ENCODE measurements at regions not wholly inside any gene's neighbourhood (a gene's known extent, or its start where the extent isn't known, plus 50 kb on each side); places are given as distances from the start of the nearest gene placed in this dataset.

DNA sequence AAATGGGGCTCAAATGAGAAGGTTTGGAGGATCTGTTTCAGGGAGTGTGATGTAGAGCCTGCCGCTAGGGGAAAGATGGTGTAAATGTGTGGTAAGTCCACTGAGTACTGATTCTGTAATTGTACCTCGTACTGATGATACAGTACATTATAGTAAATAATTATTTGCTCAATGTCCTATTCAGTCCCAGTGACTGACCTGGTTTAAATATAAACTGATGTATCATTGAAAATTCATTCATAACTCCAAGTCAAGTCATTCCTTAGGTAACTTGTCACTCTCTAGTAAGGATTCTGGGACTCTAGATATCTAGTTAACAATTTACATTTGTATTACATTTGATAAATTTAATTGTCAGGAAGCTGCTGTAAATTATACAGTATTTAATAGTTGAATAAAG, 667.3 kb downstream of the DTWD2 start:
- Histone ChIP-seq H4K20me1 (ENCODE audit: insufficient read depth) (no peaks in the 10 kb centered on the region), H3K27ac (ENCODE audit: low read length) (no peak overlapping the region), H3K9ac (ENCODE audit: low read length) (no peak overlapping the region), H3K79me2 (replicated peaks; ENCODE audit: insufficient read depth, low read length) (no peaks in the 10 kb centered on the region), H3K36me3 (ENCODE audit: insufficient read depth, low read length) (no peaks in the 10 kb centered on the region), H3K4me2 (ENCODE audit: low read length) (no peak overlapping the region), H3F3A (ENCODE audit: insufficient read depth, low read length, poor library complexity, severe bottlenecking) (no peaks in the 10 kb centered on the region), H3K9me3 (ENCODE audit: low read length) (peaks cover 6% of the 10 kb centered on the region), H3K9me2 (ENCODE audit: insufficient read depth, low read length) (no peaks in the 10 kb centered on the region), H2AFZ (ENCODE audit: low read depth, low read length) (no peak overlapping the region), H3K4me3 (ENCODE audit: low read length) (no peak overlapping the region), H3K27me3 (ENCODE audit: insufficient read depth, low read depth, low read length) (no peaks in the 10 kb centered on the region)
- TF ChIP-seq MXI1 (conservative IDR thresholded peaks at IDR 0.05; ENCODE audit: poor library complexity, severe bottlenecking), result no peak
- TF ChIP-seq TAF1 (IDR thresholded peaks at IDR 0.05; ENCODE audit: low read depth), result no peak
- TF ChIP-seq RAD21 (conservative IDR thresholded peaks at IDR 0.05), result no peak
- no peak for TF ChIP-seq EZH2 (IDR thresholded peaks at IDR 0.05; ENCODE audit: borderline replicate concordance, insufficient read depth, low read length, poor library complexity, severe bottlenecking)
- TF ChIP-seq, protein P1, sequence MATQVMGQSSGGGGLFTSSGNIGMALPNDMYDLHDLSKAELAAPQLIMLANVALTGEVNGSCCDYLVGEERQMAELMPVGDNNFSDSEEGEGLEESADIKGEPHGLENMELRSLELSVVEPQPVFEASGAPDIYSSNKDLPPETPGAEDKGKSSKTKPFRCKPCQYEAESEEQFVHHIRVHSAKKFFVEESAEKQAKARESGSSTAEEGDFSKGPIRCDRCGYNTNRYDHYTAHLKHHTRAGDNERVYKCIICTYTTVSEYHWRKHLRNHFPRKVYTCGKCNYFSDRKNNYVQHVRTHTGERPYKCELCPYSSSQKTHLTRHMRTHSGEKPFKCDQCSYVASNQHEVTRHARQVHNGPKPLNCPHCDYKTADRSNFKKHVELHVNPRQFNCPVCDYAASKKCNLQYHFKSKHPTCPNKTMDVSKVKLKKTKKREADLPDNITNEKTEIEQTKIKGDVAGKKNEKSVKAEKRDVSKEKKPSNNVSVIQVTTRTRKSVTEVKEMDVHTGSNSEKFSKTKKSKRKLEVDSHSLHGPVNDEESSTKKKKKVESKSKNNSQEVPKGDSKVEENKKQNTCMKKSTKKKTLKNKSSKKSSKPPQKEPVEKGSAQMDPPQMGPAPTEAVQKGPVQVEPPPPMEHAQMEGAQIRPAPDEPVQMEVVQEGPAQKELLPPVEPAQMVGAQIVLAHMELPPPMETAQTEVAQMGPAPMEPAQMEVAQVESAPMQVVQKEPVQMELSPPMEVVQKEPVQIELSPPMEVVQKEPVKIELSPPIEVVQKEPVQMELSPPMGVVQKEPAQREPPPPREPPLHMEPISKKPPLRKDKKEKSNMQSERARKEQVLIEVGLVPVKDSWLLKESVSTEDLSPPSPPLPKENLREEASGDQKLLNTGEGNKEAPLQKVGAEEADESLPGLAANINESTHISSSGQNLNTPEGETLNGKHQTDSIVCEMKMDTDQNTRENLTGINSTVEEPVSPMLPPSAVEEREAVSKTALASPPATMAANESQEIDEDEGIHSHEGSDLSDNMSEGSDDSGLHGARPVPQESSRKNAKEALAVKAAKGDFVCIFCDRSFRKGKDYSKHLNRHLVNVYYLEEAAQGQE (IDR thresholded peaks at IDR 0.05; ENCODE audit: borderline replicate concordance), result no peak
- no peak for TF ChIP-seq SMC3 (conservative IDR thresholded peaks at IDR 0.05; ENCODE audit: poor library complexity)
- no peak for TF ChIP-seq POLR2AphosphoS5 (IDR thresholded peaks at IDR 0.05)
- no peak for TF ChIP-seq EP300 (conservative IDR thresholded peaks at IDR 0.05; ENCODE audit: poor library complexity, severe bottlenecking)
- TF ChIP-seq, protein P2, sequence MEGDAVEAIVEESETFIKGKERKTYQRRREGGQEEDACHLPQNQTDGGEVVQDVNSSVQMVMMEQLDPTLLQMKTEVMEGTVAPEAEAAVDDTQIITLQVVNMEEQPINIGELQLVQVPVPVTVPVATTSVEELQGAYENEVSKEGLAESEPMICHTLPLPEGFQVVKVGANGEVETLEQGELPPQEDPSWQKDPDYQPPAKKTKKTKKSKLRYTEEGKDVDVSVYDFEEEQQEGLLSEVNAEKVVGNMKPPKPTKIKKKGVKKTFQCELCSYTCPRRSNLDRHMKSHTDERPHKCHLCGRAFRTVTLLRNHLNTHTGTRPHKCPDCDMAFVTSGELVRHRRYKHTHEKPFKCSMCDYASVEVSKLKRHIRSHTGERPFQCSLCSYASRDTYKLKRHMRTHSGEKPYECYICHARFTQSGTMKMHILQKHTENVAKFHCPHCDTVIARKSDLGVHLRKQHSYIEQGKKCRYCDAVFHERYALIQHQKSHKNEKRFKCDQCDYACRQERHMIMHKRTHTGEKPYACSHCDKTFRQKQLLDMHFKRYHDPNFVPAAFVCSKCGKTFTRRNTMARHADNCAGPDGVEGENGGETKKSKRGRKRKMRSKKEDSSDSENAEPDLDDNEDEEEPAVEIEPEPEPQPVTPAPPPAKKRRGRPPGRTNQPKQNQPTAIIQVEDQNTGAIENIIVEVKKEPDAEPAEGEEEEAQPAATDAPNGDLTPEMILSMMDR (IDR thresholded peaks at IDR 0.05; ENCODE audit: poor library complexity, severe bottlenecking), result no peak

DNA sequence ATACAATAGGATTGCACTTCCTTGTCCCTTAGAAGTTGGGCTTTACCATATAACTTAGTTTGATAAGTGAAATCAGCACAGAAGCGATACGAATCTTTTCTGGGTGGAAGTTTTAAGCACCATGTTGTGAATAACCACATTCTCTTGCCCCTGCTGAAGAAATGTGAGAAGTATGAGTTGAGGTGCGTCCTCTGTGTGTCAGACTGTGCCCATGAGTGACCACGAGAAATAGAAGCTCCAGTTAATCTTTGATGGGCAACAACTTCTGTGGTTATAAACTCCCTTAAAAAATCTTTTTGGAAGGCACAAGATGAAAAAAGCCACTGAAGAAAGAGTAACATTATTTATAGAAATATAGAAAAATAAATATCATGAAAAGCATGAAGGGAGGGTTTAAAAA, 668.2 kb downstream of the DTWD2 start:
- no peak overlapping the region for H3K9ac ChIP-seq (ENCODE audit: low read length)
- H4K20me1 ChIP-seq (ENCODE audit: insufficient read depth), result no peaks in the 10 kb centered on the region
- H3F3A ChIP-seq (ENCODE audit: insufficient read depth, low read length, poor library complexity, severe bottlenecking), result no peaks in the 10 kb centered on the region
- no peak overlapping the region for H3K4me2 ChIP-seq (ENCODE audit: low read length)
- H3K4me3 ChIP-seq (ENCODE audit: low read length), result no peak overlapping the region
- H3K36me3 ChIP-seq (ENCODE audit: insufficient read depth, low read length), result no peaks in the 10 kb centered on the region
- no peaks in the 10 kb centered on the region for H3K27me3 ChIP-seq (ENCODE audit: insufficient read depth, low read depth, low read length)
- H3K9me2 ChIP-seq (ENCODE audit: insufficient read depth, low read length), result no peaks in the 10 kb centered on the region
- peaks cover 6% of the 10 kb centered on the region for H3K9me3 ChIP-seq (ENCODE audit: low read length)
- no peaks in the 10 kb centered on the region for H3K79me2 ChIP-seq (replicated peaks; ENCODE audit: insufficient read depth, low read length)
- TF ChIP-seq EP300 (conservative IDR thresholded peaks at IDR 0.05; ENCODE audit: poor library complexity, severe bottlenecking) (no peak), EZH2 (IDR thresholded peaks at IDR 0.05; ENCODE audit: borderline replicate concordance, insufficient read depth, low read length, poor library complexity, severe bottlenecking) (no peak), RAD21 (conservative IDR thresholded peaks at IDR 0.05) (no peak), POLR2AphosphoS5 (IDR thresholded peaks at IDR 0.05) (no peak), MXI1 (conservative IDR thresholded peaks at IDR 0.05; ENCODE audit: poor library complexity, severe bottlenecking) (no peak), TAF1 (IDR thresholded peaks at IDR 0.05; ENCODE audit: low read depth) (no peak), SMC3 (conservative IDR thresholded peaks at IDR 0.05; ENCODE audit: poor library complexity) (no peak)
- TF ChIP-seq, protein P1 (IDR thresholded peaks at IDR 0.05; ENCODE audit: borderline replicate concordance), result no peak
- TF ChIP-seq, protein P2 (IDR thresholded peaks at IDR 0.05; ENCODE audit: poor library complexity, severe bottlenecking), result no peak
- no peak overlapping the region for H2AFZ ChIP-seq (ENCODE audit: low read depth, low read length)
- H3K27ac ChIP-seq (ENCODE audit: low read length), result no peak overlapping the region
